CD14-positive monocyte (primary cell): ENCODE measurements at regions not wholly inside any gene's neighbourhood (a gene's known extent, or its start where the extent isn't known, plus 50 kb on each side); places are given as distances from the start of the nearest gene placed in this dataset.

ENCODE experiments used
- DNase-seq, 3 donors: peaks; one replicate each; pipeline ENCODE4 v3.0.0-alpha.2; 2011 to 2022
- H2AFZ ChIP-seq: 2 replicates; pipeline ENCODE4 v1.6.0; 2012; ENCODE audit warnings: mild to moderate bottlenecking, low read depth, low read length, inconsistent platforms; ENCODE audit not compliant: insufficient read depth, poor library complexity, severe bottlenecking
- H3K27ac ChIP-seq, 2 donors: 1 replicate in 1 of 2; 2 replicates in 1 of 2; pipeline ENCODE4 v1.5.1; 2012 to 2013; ENCODE audit warnings: low read length in 2 of 2, control low read depth in 1 of 2, inconsistent platforms in 1 of 2, low read depth in 1 of 2, mild to moderate bottlenecking in 1 of 2
- H3K27me3 ChIP-seq, 2 donors: one replicate each; pipeline versions ENCODE4 v1.6.0 to v1.6.1; 2011 to 2013; ENCODE audit warnings: low read length in 2 of 2; ENCODE audit not compliant: control insufficient read depth in 2 of 2, insufficient read depth in 2 of 2
- H3K36me3 ChIP-seq, 2 donors: replicated peaks in 1 of 2; 1 replicate in 1 of 2; 2 replicates in 1 of 2; pipeline versions ENCODE4 v1.5.1 to v1.6.1; 2012 to 2013; ENCODE audit warnings: low read length in 2 of 2, control low read depth in 1 of 2, inconsistent platforms in 1 of 2, mild to moderate bottlenecking in 1 of 2; ENCODE audit not compliant: insufficient read depth in 2 of 2, control insufficient read depth in 1 of 2
- H3K4me1 ChIP-seq, 2 donors: 1 replicate in 1 of 2; 2 replicates in 1 of 2; pipeline versions ENCODE4 v1.5.1 to v1.6.1; 2012 to 2013; ENCODE audit warnings: low read length in 2 of 2, control low read depth in 1 of 2, inconsistent platforms in 1 of 2, mild to moderate bottlenecking in 1 of 2, moderate library complexity in 1 of 2; ENCODE audit not compliant: insufficient read depth in 2 of 2, control insufficient read depth in 1 of 2
- H3K4me2 ChIP-seq: replicated peaks from 2 replicates; pipeline ENCODE3; 2012; ENCODE audit warnings: low read length, moderate library complexity, mild to moderate bottlenecking; ENCODE audit not compliant: poor library complexity, severe bottlenecking; ENCODE audit errors: extremely low read depth
- H3K4me3 ChIP-seq, 3 experiments: fragments of 200-600 bp in 1 of 3; sonication (generic) in 1 of 3; replicated peaks in 1 of 3; 1 replicate in 2 of 3; 2 replicates in 1 of 3; pipeline ENCODE4 v1.5.1; 2011 to 2013; ENCODE audit warnings: low read length in 3 of 3, mild to moderate bottlenecking in 3 of 3, control low read depth in 2 of 3, low read depth in 2 of 3, inconsistent platforms in 1 of 3, moderate library complexity in 1 of 3
- H3K79me2 ChIP-seq: 2 replicates; pipeline ENCODE4 v1.6.0; 2012; ENCODE audit warnings: mild to moderate bottlenecking, control low read depth, inconsistent platforms, low read length, moderate library complexity; ENCODE audit not compliant: insufficient read depth
- H3K9ac ChIP-seq: 2 replicates; pipeline ENCODE4 v1.6.0; 2017; ENCODE audit warnings: low read length, mild to moderate bottlenecking; ENCODE audit not compliant: insufficient read depth, poor library complexity, severe bottlenecking
- H3K9me3 ChIP-seq, 2 donors: replicated peaks in 1 of 2; 1 replicate in 1 of 2; 2 replicates in 1 of 2; pipeline versions ENCODE4 v1.5.1 to v1.6.1; 2012 to 2013; ENCODE audit warnings: low read length in 2 of 2, control low read depth in 1 of 2; ENCODE audit not compliant: control insufficient read depth in 1 of 2, insufficient read depth in 1 of 2
- H4K20me1 ChIP-seq: 2 replicates; pipeline ENCODE4 v1.6.0; 2012; ENCODE audit warnings: mild to moderate bottlenecking, low read length, control low read depth, moderate library complexity; ENCODE audit not compliant: insufficient read depth
- H3K27ac Mint-ChIP-seq, 7 donors: one replicate each; pipeline ENCODE4 v1.8.0; 2020; ENCODE audit warnings: mild to moderate bottlenecking in 7 of 7, mixed read lengths in 7 of 7, moderate library complexity in 6 of 7, inconsistent platforms in 2 of 7
- H3K27me3 Mint-ChIP-seq, 3 donors: one replicate each; pipeline ENCODE4 v1.8.0; 2021 to 2022; ENCODE audit warnings: low read depth in 3 of 3, mild to moderate bottlenecking in 3 of 3, mixed read lengths in 3 of 3, moderate library complexity in 3 of 3, inconsistent platforms in 1 of 3
- H3K36me3 Mint-ChIP-seq, 2 donors: one replicate each; pipeline ENCODE4 v1.8.0; 2020; ENCODE audit warnings: mixed read lengths in 2 of 2, inconsistent platforms in 1 of 2, mild to moderate bottlenecking in 1 of 2
- H3K4me1 Mint-ChIP-seq: one replicate; pipeline ENCODE4 v1.8.0; 2020; ENCODE audit warnings: mild to moderate bottlenecking, mixed read lengths
- H3K4me3 Mint-ChIP-seq, 2 donors: one replicate each; pipeline ENCODE4 v1.8.0; 2020; ENCODE audit warnings: mild to moderate bottlenecking in 2 of 2, mixed read lengths in 2 of 2, moderate library complexity in 1 of 2
- H3K9me3 Mint-ChIP-seq, 7 donors: one replicate each; pipeline ENCODE4 v1.8.0; 2020 to 2022; ENCODE audit warnings: mixed read lengths in 7 of 7, mild to moderate bottlenecking in 6 of 7, moderate library complexity in 6 of 7, inconsistent platforms in 2 of 7
- WGBS: methylation state at CpG from one replicate; pipeline ENCODE4 v1.1.5; 2013; ENCODE audit warnings: missing lambda C conversion rate; ENCODE audit not compliant: insufficient coverage; 5-methylcytosine and 5-hydroxymethylcytosine counted together
- intact Hi-C, 2 donors: fragments of 100-400 bp; cut with micrococcal nuclease; formaldehyde crosslinking; loops; one replicate each; pipeline versions ENCODE4 v1.15.0 to v1.15.1; 2023
- TF ChIP-seq, protein P1 (sequence below): fragments of 200-600 bp; IDR thresholded peaks from one replicate; pipeline ENCODE4 v1.8.0; 2022; ENCODE audit warnings: antibody characterized with exemption, mild to moderate bottlenecking

- no peak overlapping the region for H2AFZ ChIP-seq
Measured at GRCh38 chr5:133753856-133754255, 141.5 kb upstream of the FSTL4 start.

GRCh38 chr5:133751846-133752245, 139.5 kb upstream of the FSTL4 start:
- Histone ChIP-seq H3K9ac (no peak overlapping the region), H4K20me1 (no peaks in the 10 kb centered on the region), H2AFZ (no peak overlapping the region), H3K4me3 (no peak overlapping the region), H3K4me2 (no peak overlapping the region), H3K36me3 (no peaks in the 10 kb centered on the region), H3K27ac (no peak overlapping the region), H3K27me3 (no peaks in the 10 kb centered on the region), H3K79me2 (no peaks in the 10 kb centered on the region), H3K9me3 (peaks cover 0 to 2% of the 10 kb centered on the region in 2 donors), H3K4me1 (no peaks in the 10 kb centered on the region)
- H3K4me1 Mint-ChIP-seq: no peaks in the 10 kb centered on the region
- H3K36me3 Mint-ChIP-seq: no peaks in the 10 kb centered on the region
- intact Hi-C loops: no loop called here
- H3K27ac Mint-ChIP-seq: no peak overlapping the region
- WGBS: 100% methylated on average over 5 of the region's 5 CpGs
- H3K9me3 Mint-ChIP-seq: peaks cover 0 to 2% (median 0%) of the 10 kb centered on the region in 7 donors
- TF ChIP-seq, protein P1, sequence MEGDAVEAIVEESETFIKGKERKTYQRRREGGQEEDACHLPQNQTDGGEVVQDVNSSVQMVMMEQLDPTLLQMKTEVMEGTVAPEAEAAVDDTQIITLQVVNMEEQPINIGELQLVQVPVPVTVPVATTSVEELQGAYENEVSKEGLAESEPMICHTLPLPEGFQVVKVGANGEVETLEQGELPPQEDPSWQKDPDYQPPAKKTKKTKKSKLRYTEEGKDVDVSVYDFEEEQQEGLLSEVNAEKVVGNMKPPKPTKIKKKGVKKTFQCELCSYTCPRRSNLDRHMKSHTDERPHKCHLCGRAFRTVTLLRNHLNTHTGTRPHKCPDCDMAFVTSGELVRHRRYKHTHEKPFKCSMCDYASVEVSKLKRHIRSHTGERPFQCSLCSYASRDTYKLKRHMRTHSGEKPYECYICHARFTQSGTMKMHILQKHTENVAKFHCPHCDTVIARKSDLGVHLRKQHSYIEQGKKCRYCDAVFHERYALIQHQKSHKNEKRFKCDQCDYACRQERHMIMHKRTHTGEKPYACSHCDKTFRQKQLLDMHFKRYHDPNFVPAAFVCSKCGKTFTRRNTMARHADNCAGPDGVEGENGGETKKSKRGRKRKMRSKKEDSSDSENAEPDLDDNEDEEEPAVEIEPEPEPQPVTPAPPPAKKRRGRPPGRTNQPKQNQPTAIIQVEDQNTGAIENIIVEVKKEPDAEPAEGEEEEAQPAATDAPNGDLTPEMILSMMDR: no peak
- peaks cover 10 to 13% (median 11%) of the 10 kb centered on the region in 3 donors for H3K27me3 Mint-ChIP-seq
- DNase-seq: no peak
- no peak overlapping the region for H3K4me3 Mint-ChIP-seq

More at GRCh38 chr5:133753856-133754255, 141.5 kb upstream of the FSTL4 start:
- peaks cover 11 to 14% (median 11%) of the 10 kb centered on the region in 3 donors for H3K27me3 Mint-ChIP-seq
- H3K4me3 ChIP-seq: no peak overlapping the region
- intact Hi-C loops: no loop called here
- no peaks in the 10 kb centered on the region for H3K9me3 ChIP-seq
- H3K4me3 Mint-ChIP-seq: no peak overlapping the region
- H4K20me1 ChIP-seq: no peaks in the 10 kb centered on the region
- H3K27ac Mint-ChIP-seq: peak overlapping the region in 1 of 7 donors; percentile 50
- no peaks in the 10 kb centered on the region for H3K36me3 Mint-ChIP-seq
- DNase-seq: no peak
- H3K79me2 ChIP-seq: no peaks in the 10 kb centered on the region
- no peak overlapping the region for H3K9ac ChIP-seq
- no peaks in the 10 kb centered on the region for H3K4me1 Mint-ChIP-seq
- H3K4me2 ChIP-seq: no peak overlapping the region
- WGBS: no CpG with 5 or more reads among the region's 3 CpGs
- peaks cover 3 to 5% of the 10 kb centered on the region in 2 donors for H3K27me3 ChIP-seq
- peaks cover 0 to 2% (median 0%) of the 10 kb centered on the region in 7 donors for H3K9me3 Mint-ChIP-seq
- H3K27ac ChIP-seq: no peak overlapping the region
- no peaks in the 10 kb centered on the region for H3K36me3 ChIP-seq
- TF ChIP-seq, protein P1: no peak
- no peaks in the 10 kb centered on the region for H3K4me1 ChIP-seq
